Lower lobe of right lung (tissue), 2 donors: ENCODE measurements at regions not wholly inside any gene's neighbourhood (a gene's known extent, or its start where the extent isn't known, plus 50 kb on each side); places are given as distances from the start of the nearest gene placed in this dataset.

Experiments used
- ATAC-seq, 2 donors: fragments of 200-7000 bp; cut with Tn5 transposase; one replicate each; pipeline ENCODE4 v1.9.1; 2020 to 2022; ENCODE audit warnings: mild to moderate bottlenecking in 2 of 2, moderate library complexity in 2 of 2
- DNase-seq: peaks from one replicate; pipeline ENCODE4 v3.0.0-alpha.2; 2020
- H3K27ac ChIP-seq: fragments of 200-600 bp; one replicate; pipeline ENCODE4 v1.8.0; 2022
- H3K27me3 ChIP-seq: fragments of 200-600 bp; one replicate; pipeline ENCODE4 v1.8.0; 2022; ENCODE audit warnings: low read depth
- H3K36me3 ChIP-seq: fragments of 200-600 bp; one replicate; pipeline ENCODE4 v1.8.0; 2022; ENCODE audit warnings: mild to moderate bottlenecking
- H3K4me1 ChIP-seq: fragments of 200-600 bp; one replicate; pipeline ENCODE4 v1.8.0; 2022
- H3K4me3 ChIP-seq: fragments of 200-600 bp; one replicate; pipeline ENCODE4 v1.8.0; 2022; ENCODE audit warnings: mild to moderate bottlenecking
- H3K9me3 ChIP-seq: fragments of 200-600 bp; one replicate; pipeline ENCODE4 v1.8.0; 2022
- CTCF ChIP-seq: fragments of 200-600 bp; IDR thresholded peaks from one replicate; pipeline ENCODE4 v1.8.0; 2022; ENCODE audit warnings: antibody characterized with exemption, mild to moderate bottlenecking
- intact Hi-C: fragments of 100-400 bp; cut with DNase I; formaldehyde crosslinking; loops from one replicate; pipeline ENCODE4 v1.11.0; 2022
- donor health status: DM: no; HTN: yes; CAD: no; lungs with severe emphysema.

GRCh38 chr1:30014031-30014430 is 709.4 kb downstream of the MATN1 start:
- no peak overlapping the region for H3K4me3 ChIP-seq
- intact Hi-C loops = no loop called here
- ATAC-seq (no peak), DNase-seq (no peak)
- H3K27ac ChIP-seq = no peak overlapping the region
- H3K27me3 ChIP-seq = peaks cover 4% of the 10 kb centered on the region
- H3K4me1 ChIP-seq = no peaks in the 10 kb centered on the region
- H3K9me3 ChIP-seq = peaks cover 9% of the 10 kb centered on the region
- no peaks in the 10 kb centered on the region for H3K36me3 ChIP-seq
- no peak for TF ChIP-seq CTCF

- no peak overlapping the region for H3K4me3 ChIP-seq
- DNase-seq (no peak), ATAC-seq (no peak)
- no peaks in the 10 kb centered on the region for H3K36me3 ChIP-seq
- intact Hi-C loops = no loop called here
- H3K27me3 ChIP-seq = peaks cover 4% of the 10 kb centered on the region
- H3K9me3 ChIP-seq = no peaks in the 10 kb centered on the region
- no peak overlapping the region for H3K27ac ChIP-seq
- H3K4me1 ChIP-seq = no peaks in the 10 kb centered on the region
- no peak for TF ChIP-seq CTCF
Observed at GRCh38 chr1:30012455-30013440, 710.6 kb downstream of the MATN1 start.

GRCh38 chr1:30011970-30012369 is 711.4 kb downstream of the MATN1 start:
- DNase-seq = no peak
- no peak for ATAC-seq
- H3K27ac ChIP-seq = no peak overlapping the region
- peaks cover 4% of the 10 kb centered on the region for H3K27me3 ChIP-seq
- H3K36me3 ChIP-seq = no peaks in the 10 kb centered on the region
- intact Hi-C loops = no loop called here
- H3K9me3 ChIP-seq = no peaks in the 10 kb centered on the region
- no peak for TF ChIP-seq CTCF
- no peak overlapping the region for H3K4me3 ChIP-seq
- no peaks in the 10 kb centered on the region for H3K4me1 ChIP-seq

GRCh38 chr1:30010506-30011106 is 712.8 kb downstream of the MATN1 start:
- Histone ChIP-seq H3K4me3 (no peak overlapping the region), H3K36me3 (no peaks in the 10 kb centered on the region), H3K4me1 (no peaks in the 10 kb centered on the region), H3K9me3 (no peaks in the 10 kb centered on the region), H3K27me3 (peaks cover 4% of the 10 kb centered on the region), H3K27ac (no peak overlapping the region)
- no peak for TF ChIP-seq CTCF
- ATAC-seq = no peak
- DNase-seq = no peak
- intact Hi-C loops = no loop called here

- no peak for TF ChIP-seq CTCF
- Histone ChIP-seq H3K9me3 (no peaks in the 10 kb centered on the region), H3K27ac (no peak overlapping the region), H3K4me1 (no peaks in the 10 kb centered on the region), H3K27me3 (peaks cover 4% of the 10 kb centered on the region), H3K36me3 (no peaks in the 10 kb centered on the region), H3K4me3 (no peak overlapping the region)
- intact Hi-C loops = no loop called here
- DNase-seq = no peak
- no peak for ATAC-seq
Observed at GRCh38 chr1:30009720-30010119, 713.7 kb downstream of the MATN1 start.
